ENCODE measurements at regions not wholly inside any gene's neighbourhood (a gene's known extent, or its start where the extent isn't known, plus 50 kb on each side); places are given as distances from the start of the nearest gene placed in this dataset.
A peak's percentile ranks its signal among the peaks of the same experiment; 100 is the strongest.

- no peak for TF ChIP-seq BHLHE40 (IDR thresholded peaks at IDR 0.05; ENCODE audit: low read depth, low read length)
- TF ChIP-seq ELK1 (IDR thresholded peaks at IDR 0.05; ENCODE audit: borderline replicate concordance, low read depth, low read length), result no peak
- TF ChIP-seq RCOR1 (IDR thresholded peaks at IDR 0.05; ENCODE audit: insufficient replicate concordance, low read length), result no peak
- TF ChIP-seq MAFK (IDR thresholded peaks at IDR 0.05; ENCODE audit: low read depth, low read length), result no peak
- no peak for TF ChIP-seq CEBPB (IDR thresholded peaks at IDR 0.05; ENCODE audit: low read depth, low read length)
- TF ChIP-seq CHD1 (IDR thresholded peaks at IDR 0.05; ENCODE audit: low read depth, low read length), result no peak
- TF ChIP-seq, protein P1, sequence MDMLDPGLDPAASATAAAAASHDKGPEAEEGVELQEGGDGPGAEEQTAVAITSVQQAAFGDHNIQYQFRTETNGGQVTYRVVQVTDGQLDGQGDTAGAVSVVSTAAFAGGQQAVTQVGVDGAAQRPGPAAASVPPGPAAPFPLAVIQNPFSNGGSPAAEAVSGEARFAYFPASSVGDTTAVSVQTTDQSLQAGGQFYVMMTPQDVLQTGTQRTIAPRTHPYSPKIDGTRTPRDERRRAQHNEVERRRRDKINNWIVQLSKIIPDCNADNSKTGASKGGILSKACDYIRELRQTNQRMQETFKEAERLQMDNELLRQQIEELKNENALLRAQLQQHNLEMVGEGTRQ (IDR thresholded peaks at IDR 0.05; ENCODE audit: low read depth, low read length), result no peak
- TF ChIP-seq POLR2A (IDR thresholded peaks at IDR 0.05; ENCODE audit: low read depth, low read length), result no peak
- TF ChIP-seq, protein P2, sequence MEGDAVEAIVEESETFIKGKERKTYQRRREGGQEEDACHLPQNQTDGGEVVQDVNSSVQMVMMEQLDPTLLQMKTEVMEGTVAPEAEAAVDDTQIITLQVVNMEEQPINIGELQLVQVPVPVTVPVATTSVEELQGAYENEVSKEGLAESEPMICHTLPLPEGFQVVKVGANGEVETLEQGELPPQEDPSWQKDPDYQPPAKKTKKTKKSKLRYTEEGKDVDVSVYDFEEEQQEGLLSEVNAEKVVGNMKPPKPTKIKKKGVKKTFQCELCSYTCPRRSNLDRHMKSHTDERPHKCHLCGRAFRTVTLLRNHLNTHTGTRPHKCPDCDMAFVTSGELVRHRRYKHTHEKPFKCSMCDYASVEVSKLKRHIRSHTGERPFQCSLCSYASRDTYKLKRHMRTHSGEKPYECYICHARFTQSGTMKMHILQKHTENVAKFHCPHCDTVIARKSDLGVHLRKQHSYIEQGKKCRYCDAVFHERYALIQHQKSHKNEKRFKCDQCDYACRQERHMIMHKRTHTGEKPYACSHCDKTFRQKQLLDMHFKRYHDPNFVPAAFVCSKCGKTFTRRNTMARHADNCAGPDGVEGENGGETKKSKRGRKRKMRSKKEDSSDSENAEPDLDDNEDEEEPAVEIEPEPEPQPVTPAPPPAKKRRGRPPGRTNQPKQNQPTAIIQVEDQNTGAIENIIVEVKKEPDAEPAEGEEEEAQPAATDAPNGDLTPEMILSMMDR (conservative IDR thresholded peaks at IDR 0.05; ENCODE audit: low read depth, low read length), result no peak
- WGBS, 2 experiments (ENCODE audit: extremely low coverage in 2 of 2, insufficient read length in 1 of 2), result 57% methylated on average over 1 of the region's 5 CpGs; no CpG with 5 or more reads in 1 of the 2 experiments
Observed at GRCh38 chr12:131466306-131466705, 244.6 kb upstream of the SFSWAP start.

More at GRCh38 chr12:131466306-131466705, 244.6 kb upstream of the SFSWAP start:
- H3K9me3 ChIP-seq (ENCODE audit: control insufficient read depth, insufficient read depth, low read length), result peaks cover 14% of the 10 kb centered on the region
- no peak overlapping the region for H4K5ac ChIP-seq (ENCODE audit: low read depth, low read length)
- H3K4me2 ChIP-seq (ENCODE audit: low read depth, low read length), result no peak overlapping the region
- no peak overlapping the region for H2BK15ac ChIP-seq (ENCODE audit: low read depth, low read length)
- no peak overlapping the region for H3K4me3 ChIP-seq (ENCODE audit: insufficient read depth, low read depth, low read length)
- CTCF ChIA-PET, result no interaction called here
- no peaks in the 10 kb centered on the region for H3K27me3 ChIP-seq (ENCODE audit: control insufficient read depth, insufficient read depth, low read length)
- no peaks in the 10 kb centered on the region for H3K79me1 ChIP-seq (ENCODE audit: low read depth in 1 of 2, low read length in 2 of 2)
- H3K23ac ChIP-seq (ENCODE audit: low read depth, low read length), result no peak overlapping the region
- H4K8ac ChIP-seq (ENCODE audit: low read depth in 2 of 2, low read length in 2 of 2), result no peak overlapping the region
- ATAC-seq (ENCODE audit: low read depth), result no peak
- no peak overlapping the region for H2AK5ac ChIP-seq (ENCODE audit: low read depth, low read length)
- H2BK20ac ChIP-seq (ENCODE audit: low read depth, low read length), result no peak overlapping the region
- intact Hi-C loops (cut with micrococcal nuclease), result no loop called here
- no peak overlapping the region for H2BK120ac ChIP-seq (ENCODE audit: low read depth, low read length)
- no peak overlapping the region for H3K27ac ChIP-seq (ENCODE audit: insufficient read depth, low read length)
- H4K91ac ChIP-seq (ENCODE audit: insufficient read depth, low read depth, low read length), result no peak overlapping the region
- H3K14ac ChIP-seq (replicated peaks; ENCODE audit: low read depth, low read length), result no peak overlapping the region
- no peak overlapping the region for H3K4ac ChIP-seq (ENCODE audit: low read depth, low read length)
- H4K20me1 ChIP-seq (ENCODE audit: insufficient read depth, low read length), result no peaks in the 10 kb centered on the region
- no peak overlapping the region for H3K18ac ChIP-seq (ENCODE audit: low read depth, low read length)
- H3K56ac ChIP-seq (ENCODE audit: extremely low read depth, insufficient read depth, low read length), result no peak overlapping the region
- H3K9ac ChIP-seq (ENCODE audit: low read depth, low read length), result no peak overlapping the region
- dilution Hi-C loops (cut with HindIII; ENCODE audit: low sequenced_read_pairs, unreplicated experiment), result no loop called here
- no peak overlapping the region for H2AFZ ChIP-seq (replicated peaks; ENCODE audit: low read length, poor library complexity)
- no peak overlapping the region for H2BK5ac ChIP-seq (ENCODE audit: low read depth, low read length, poor library complexity, severe bottlenecking)
- DNase-seq, result no peak
- in situ Hi-C loops (cut with MboI; ENCODE audit: low sequenced_read_pairs), result no loop called here
- no peaks in the 10 kb centered on the region for H3K36me3 ChIP-seq (ENCODE audit: control insufficient read depth, insufficient read depth, low read length)
- peak overlapping the region; percentile 50 for H2AK9ac ChIP-seq (replicated peaks; ENCODE audit: low read depth, low read length, poor library complexity)
- POLR2A ChIA-PET (ENCODE audit: unreplicated experiment), result no interaction called here
- BruUV-seq (replicated peaks), result no TSS peak
- H3K4me1 ChIP-seq (ENCODE audit: control insufficient read depth, insufficient read depth, low read length), result no peaks in the 10 kb centered on the region
- no peaks in the 10 kb centered on the region for H3K9me1 ChIP-seq (ENCODE audit: insufficient read depth, low read length)

All from IMR-90 (cell line).